IMR-90 (cell line): ENCODE measurements at regions not wholly inside any gene's neighbourhood (a gene's known extent, or its start where the extent isn't known, plus 50 kb on each side); places are given as distances from the start of the nearest gene placed in this dataset.

Experiments used
- ATAC-seq: fragments of 200-7000 bp; cut with Tn5 transposase; 2 replicates; pipeline ENCODE4 v1.9.1; 2020; ENCODE audit warnings: low read depth, mild to moderate bottlenecking, moderate library complexity
- BruUV-seq: library from RNA; stranded (reverse); fragments of 400-500 nt; replicated peaks from 2 replicates; lab custom pipeline; 2021; lab: Mats Ljungman, UMichigan
- CTCF ChIA-PET: fragments of 300-600 bp; formaldehyde crosslinking; extraction: SDS; loops from one replicate; lab custom pipeline; 2021; ENCODE audit warnings: antibody characterized with exemption; lab: Yijun Ruan, JAX
- POLR2A ChIA-PET: fragments of 300-600 bp; sonication (Branson Sonifier 250); formaldehyde crosslinking; loops from one replicate; lab custom pipeline; 2022; ENCODE audit warnings: antibody characterized with exemption; ENCODE audit not compliant: unreplicated experiment; lab: Charles Lee
- DNase-seq: peaks from one replicate; pipeline ENCODE4 v3.0.0; 2013
- H2AFZ ChIP-seq: replicated peaks from 2 replicates; pipeline ENCODE3; 2013; ENCODE audit warnings: low read length, mild to moderate bottlenecking; ENCODE audit not compliant: poor library complexity
- H2AK5ac ChIP-seq: 2 replicates; pipeline ENCODE4 v1.6.1; 2013; ENCODE audit warnings: low read depth, low read length, inconsistent platforms
- H2AK9ac ChIP-seq: replicated peaks from 2 replicates; pipeline ENCODE3; 2013; ENCODE audit warnings: mild to moderate bottlenecking, low read depth, low read length, moderate library complexity; ENCODE audit not compliant: poor library complexity
- H2BK120ac ChIP-seq: 2 replicates; pipeline ENCODE4 v1.6.1; 2013; ENCODE audit warnings: low read depth, low read length, inconsistent platforms
- H2BK15ac ChIP-seq: 3 replicates; pipeline ENCODE4 v1.6.1; 2013; ENCODE audit warnings: low read depth, low read length, inconsistent platforms
- H2BK20ac ChIP-seq: 2 replicates; pipeline ENCODE4 v1.6.1; 2013; ENCODE audit warnings: low read depth, mild to moderate bottlenecking, inconsistent platforms, low read length, moderate library complexity
- H2BK5ac ChIP-seq: 2 replicates; pipeline ENCODE4 v1.6.1; 2013; ENCODE audit warnings: mild to moderate bottlenecking, low read depth, low read length, inconsistent platforms; ENCODE audit not compliant: poor library complexity, severe bottlenecking
- H3K14ac ChIP-seq: replicated peaks from 2 replicates; pipeline ENCODE4 v1.6.1; 2013; ENCODE audit warnings: low read depth, low read length, inconsistent platforms
- H3K18ac ChIP-seq: 2 replicates; pipeline ENCODE4 v1.6.1; 2013; ENCODE audit warnings: low read depth, low read length, control low read depth
- H3K23ac ChIP-seq: 2 replicates; pipeline ENCODE4 v1.6.1; 2013; ENCODE audit warnings: low read depth, low read length, inconsistent platforms
- H3K27ac ChIP-seq: 2 replicates; pipeline ENCODE4 v1.5.1; 2013; ENCODE audit warnings: mild to moderate bottlenecking, control low read depth, low read length; ENCODE audit not compliant: insufficient read depth
- H3K27me3 ChIP-seq: 2 replicates; pipeline ENCODE4 v1.6.1; 2013; ENCODE audit warnings: low read length; ENCODE audit not compliant: control insufficient read depth, insufficient read depth
- H3K36me3 ChIP-seq: 2 replicates; pipeline ENCODE4 v1.6.1; 2013; ENCODE audit warnings: low read length, mixed read lengths; ENCODE audit not compliant: control insufficient read depth, insufficient read depth
- H3K4ac ChIP-seq: 2 replicates; pipeline ENCODE4 v1.6.1; 2013; ENCODE audit warnings: low read depth, low read length, inconsistent platforms
- H3K4me1 ChIP-seq: 2 replicates; pipeline ENCODE4 v1.6.1; 2013; ENCODE audit warnings: low read length, mixed read lengths; ENCODE audit not compliant: control insufficient read depth, insufficient read depth
- H3K4me2 ChIP-seq: 2 replicates; pipeline ENCODE4 v1.6.1; 2013; ENCODE audit warnings: low read depth, mild to moderate bottlenecking, control low read depth, low read length, moderate library complexity
- H3K4me3 ChIP-seq: 2 replicates; pipeline ENCODE4 v1.5.1; 2013; ENCODE audit warnings: low read depth, mild to moderate bottlenecking, control low read depth, low read length, moderate library complexity; ENCODE audit not compliant: insufficient read depth
- H3K56ac ChIP-seq: 2 replicates; pipeline ENCODE4 v1.6.1; 2013; ENCODE audit warnings: low read length, inconsistent platforms; ENCODE audit not compliant: insufficient read depth; ENCODE audit errors: extremely low read depth
- H3K79me1 ChIP-seq, 2 experiments: 2 replicates each; pipeline ENCODE4 v1.6.1; 2013; ENCODE audit warnings: low read length in 2 of 2, inconsistent platforms in 1 of 2, low read depth in 1 of 2
- H3K9ac ChIP-seq: 2 replicates; pipeline ENCODE4 v1.6.1; 2013; ENCODE audit warnings: low read depth, low read length, control low read depth
- H3K9me1 ChIP-seq: 2 replicates; pipeline ENCODE4 v1.6.1; 2013; ENCODE audit warnings: low read length, inconsistent platforms; ENCODE audit not compliant: insufficient read depth
- H3K9me3 ChIP-seq: 2 replicates; pipeline ENCODE4 v1.6.1; 2013; ENCODE audit warnings: low read length; ENCODE audit not compliant: control insufficient read depth, insufficient read depth
- H4K20me1 ChIP-seq: 2 replicates; pipeline ENCODE4 v1.6.1; 2013; ENCODE audit warnings: low read length, inconsistent platforms; ENCODE audit not compliant: insufficient read depth
- H4K5ac ChIP-seq: 2 replicates; pipeline ENCODE4 v1.6.1; 2013; ENCODE audit warnings: mild to moderate bottlenecking, low read depth, low read length, control low read depth
- H4K8ac ChIP-seq, 2 experiments: 2 replicates each; pipeline ENCODE4 v1.6.1; 2013; ENCODE audit warnings: low read depth in 2 of 2, low read length in 2 of 2, control low read depth in 1 of 2, inconsistent platforms in 1 of 2
- H4K91ac ChIP-seq: 2 replicates; pipeline ENCODE4 v1.6.1; 2013; ENCODE audit warnings: low read depth, low read length, inconsistent platforms; ENCODE audit not compliant: insufficient read depth
- BHLHE40 ChIP-seq: fragments of 150-350 bp; IDR thresholded peaks from 2 replicates; pipeline ENCODE4 v1.6.1; 2016; ENCODE audit warnings: mild to moderate bottlenecking, low read depth, low read length
- CEBPB ChIP-seq: IDR thresholded peaks from 2 replicates; pipeline ENCODE4 v1.6.1; 2012; ENCODE audit warnings: low read depth, low read length, improper control_type of control experiment
- CHD1 ChIP-seq: IDR thresholded peaks from 2 replicates; pipeline ENCODE4 v1.6.1; 2012; ENCODE audit warnings: low read depth, low read length, improper control_type of control experiment
- CTCF ChIP-seq: conservative IDR thresholded peaks from 2 replicates; pipeline ENCODE4 v1.5.1; 2012; ENCODE audit warnings: mild to moderate bottlenecking, low read depth, low read length, improper control_type of control experiment
- ELK1 ChIP-seq: fragments of 150-350 bp; IDR thresholded peaks from 2 replicates; pipeline ENCODE4 v1.6.1; 2016; ENCODE audit warnings: low read depth, mild to moderate bottlenecking, low read length, moderate library complexity, borderline replicate concordance
- FOS ChIP-seq: fragments of 150-350 bp; IDR thresholded peaks from 2 replicates; pipeline ENCODE4 v1.6.1; 2016; ENCODE audit warnings: low read depth, low read length
- MAFK ChIP-seq: IDR thresholded peaks from 2 replicates; pipeline ENCODE4 v1.6.1; 2012; ENCODE audit warnings: low read depth, low read length, improper control_type of control experiment
- MAZ ChIP-seq: IDR thresholded peaks from 2 replicates; pipeline ENCODE4 v1.6.1; 2012; ENCODE audit warnings: low read depth, mild to moderate bottlenecking, low read length, improper control_type of control experiment, moderate library complexity, borderline replicate concordance
- MXI1 ChIP-seq: IDR thresholded peaks from 2 replicates; pipeline ENCODE4 v1.6.1; 2012; ENCODE audit warnings: low read depth, mild to moderate bottlenecking, low read length, moderate library complexity, borderline replicate concordance
- NFE2L2 ChIP-seq: fragments of 150-350 bp; IDR thresholded peaks from 2 replicates; pipeline ENCODE4 v1.6.1; 2016; ENCODE audit warnings: low read depth, mild to moderate bottlenecking, low read length
- POLR2A ChIP-seq: IDR thresholded peaks from 2 replicates; pipeline ENCODE4 v1.6.1; 2012; ENCODE audit warnings: mild to moderate bottlenecking, low read depth, low read length
- RAD21 ChIP-seq: IDR thresholded peaks from 2 replicates; pipeline ENCODE4 v1.6.1; 2012; ENCODE audit warnings: low read length, improper control_type of control experiment
- RCOR1 ChIP-seq: IDR thresholded peaks from 2 replicates; pipeline ENCODE4 v1.6.1; 2012; ENCODE audit warnings: mild to moderate bottlenecking, low read length, improper control_type of control experiment; ENCODE audit not compliant: insufficient replicate concordance
- RFX5 ChIP-seq: IDR thresholded peaks from 2 replicates; pipeline ENCODE4 v1.8.0; 2012; ENCODE audit warnings: low read depth, mild to moderate bottlenecking, low read length, moderate library complexity
- SMC3 ChIP-seq: fragments of 150-350 bp; IDR thresholded peaks from 2 replicates; pipeline ENCODE4 v1.6.1; 2016; ENCODE audit warnings: low read depth, mild to moderate bottlenecking, antibody characterized with exemption, low read length, moderate library complexity
- USF2 ChIP-seq: fragments of 150-350 bp; IDR thresholded peaks from 2 replicates; pipeline ENCODE4 v1.6.1; 2017; ENCODE audit warnings: mild to moderate bottlenecking, antibody characterized with exemption, low read length, low read depth
- WGBS, 2 experiments: methylation state at CpG; one replicate each; pipeline versions ENCODE4 v1.1.5 to v1.1.7; 2013; ENCODE audit warnings: missing lambda C conversion rate in 2 of 2; ENCODE audit not compliant: insufficient read length in 1 of 2; ENCODE audit errors: extremely low coverage in 2 of 2; 5-methylcytosine and 5-hydroxymethylcytosine counted together
- dilution Hi-C: fragments of 300-500 bp; cut with HindIII; formaldehyde crosslinking; loops from one replicate; pipeline ENCODE4 v1.14.3; 2018; ENCODE audit warnings: low sequenced_read_pairs; ENCODE audit not compliant: unreplicated experiment
- in situ Hi-C: fragments of 300-500 bp; cut with MboI; formaldehyde crosslinking; loops from 3 replicates; pipeline ENCODE4 v1.14.3; 2019; ENCODE audit warnings: low sequenced_read_pairs, inconsistent platforms, mixed read lengths
- intact Hi-C: fragments of 100-400 bp; cut with micrococcal nuclease; formaldehyde crosslinking; loops from 2 replicates; pipeline ENCODE4 v1.10.0; 2022

GRCh38 chr11:116328391-116328790 is 444.4 kb downstream of the BUD13 start:
- H2AFZ ChIP-seq, result no peak overlapping the region
- no peak overlapping the region for H3K4ac ChIP-seq
- no peaks in the 10 kb centered on the region for H3K4me1 ChIP-seq
- no peaks in the 10 kb centered on the region for H4K20me1 ChIP-seq
- CTCF ChIA-PET, result no interaction called here
- H3K9me3 ChIP-seq, result peaks cover 3% of the 10 kb centered on the region; the same call in 1 of the 2 replicates
- H3K27me3 ChIP-seq, result no peaks in the 10 kb centered on the region
- ATAC-seq (no peak), DNase-seq (no peak)
- no peak overlapping the region for H4K8ac ChIP-seq
- H4K5ac ChIP-seq, result no peak overlapping the region
- no peak overlapping the region for H2BK15ac ChIP-seq
- no peak overlapping the region for H2AK9ac ChIP-seq
- in situ Hi-C loops, result no loop called here
- no peak overlapping the region for H4K91ac ChIP-seq
- intact Hi-C loops, result no loop called here
- H3K4me2 ChIP-seq, result no peak overlapping the region
- H2BK20ac ChIP-seq, result no peak overlapping the region
- H3K27ac ChIP-seq, result no peak overlapping the region
- dilution Hi-C loops, result no loop called here
- H3K23ac ChIP-seq, result no peak overlapping the region
- H3K14ac ChIP-seq, result no peak overlapping the region
- H3K4me3 ChIP-seq, result no peak overlapping the region
- H3K56ac ChIP-seq, result no peak overlapping the region
- no peak overlapping the region for H2BK5ac ChIP-seq
- BruUV-seq, result no TSS peak
- 40% methylated on average over 1 of the region's 4 CpGs; no CpG with 5 or more reads in 1 of the 2 experiments for WGBS, 2 experiments
- no peak for TF ChIP-seq RCOR1
- TF ChIP-seq POLR2A, result no peak
- no peak for TF ChIP-seq CHD1
- TF ChIP-seq CEBPB, result no peak
- TF ChIP-seq NFE2L2, result no peak
- TF ChIP-seq CTCF, result no peak
- TF ChIP-seq USF2, result no peak
- no peak for TF ChIP-seq BHLHE40
- no peak for TF ChIP-seq MXI1
- TF ChIP-seq RAD21, result no peak
- no peak for TF ChIP-seq SMC3
- no peak for TF ChIP-seq MAFK
- no peak for TF ChIP-seq FOS
- no peak for TF ChIP-seq RFX5
- no peak for TF ChIP-seq MAZ
- TF ChIP-seq ELK1, result no peak
- H3K9ac ChIP-seq, result no peak overlapping the region
- no peaks in the 10 kb centered on the region for H3K36me3 ChIP-seq
- no peaks in the 10 kb centered on the region for H3K9me1 ChIP-seq
- H2BK120ac ChIP-seq, result no peak overlapping the region
- H2AK5ac ChIP-seq, result no peak overlapping the region
- H3K79me1 ChIP-seq, result no peaks in the 10 kb centered on the region
- POLR2A ChIA-PET, result no interaction called here
- no peak overlapping the region for H3K18ac ChIP-seq
